Heart right ventricle (tissue), 16 donors: ENCODE measurements at regions not wholly inside any gene's neighbourhood (a gene's known extent, or its start where the extent isn't known, plus 50 kb on each side); places are given as distances from the start of the nearest gene placed in this dataset.

ENCODE experiments used
- ATAC-seq, 8 donors: fragments of 200-7000 bp; cut with Tn5 transposase; one replicate each; pipeline ENCODE4 v1.9.1; 2020; ENCODE audit warnings: mild to moderate bottlenecking in 8 of 8, moderate library complexity in 8 of 8, moderate number of reproducible peaks in 1 of 8
- DNase-seq, 2 donors: peaks; one replicate each; pipeline ENCODE4 v3.0.0-alpha.2; 2020
- H3K27ac ChIP-seq, 10 donors: fragments of 200-600 bp; sonication (generic) in 2 of 10; one replicate each; pipeline versions ENCODE4 v1.5.0 to v1.8.0; 2020 to 2022; ENCODE audit warnings: mild to moderate bottlenecking in 3 of 10
- H3K27me3 ChIP-seq, 7 donors: fragments of 200-600 bp; one replicate each; pipeline ENCODE4 v1.8.0; 2021 to 2022; ENCODE audit warnings: mild to moderate bottlenecking in 2 of 7
- H3K36me3 ChIP-seq, 9 donors: fragments of 200-600 bp; sonication (generic) in 1 of 9; one replicate each; pipeline versions ENCODE4 v1.5.0 to v1.8.0; 2020 to 2022; ENCODE audit warnings: mild to moderate bottlenecking in 2 of 9
- H3K4me1 ChIP-seq, 9 donors: fragments of 200-600 bp; sonication (generic) in 1 of 9; one replicate each; pipeline versions ENCODE4 v1.5.0 to v1.8.0; 2020 to 2022; ENCODE audit warnings: mild to moderate bottlenecking in 4 of 9
- H3K4me3 ChIP-seq, 10 donors: fragments of 200-600 bp; sonication (generic) in 2 of 10; one replicate each; pipeline versions ENCODE4 v1.5.0 to v1.8.0; 2020 to 2022; ENCODE audit warnings: mild to moderate bottlenecking in 7 of 10, moderate library complexity in 2 of 10
- H3K9me3 ChIP-seq, 11 donors: fragments of 200-600 bp in 10 of 11; sonication (generic) in 2 of 11; one replicate each; pipeline versions ENCODE4 v1.5.0 to v1.8.0; 2013 to 2022; ENCODE audit warnings: mild to moderate bottlenecking in 2 of 11, control low read depth in 1 of 11, moderate library complexity in 1 of 11
- WGBS, 2 donors: extraction: QIAGEN DNeasy Blood & Tissue Kit; methylation state at CpG; one replicate each; pipeline ENCODE4 v1.1.7; 2013; ENCODE audit warnings: inconsistent platforms in 1 of 2; 5-methylcytosine and 5-hydroxymethylcytosine counted together
- intact Hi-C, 10 donors: fragments of 100-400 bp; cut with DNase I; formaldehyde crosslinking; loops; one replicate each; pipeline versions ENCODE4 v1.11.1 to v1.14.2; 2022
- TF ChIP-seq, protein P1 (sequence below), 9 donors: fragments of 200-600 bp; sonication (generic) in 2 of 9; IDR thresholded peaks; one replicate each; pipeline versions ENCODE4 v1.5.0 to v1.8.0; 2021 to 2022; ENCODE audit warnings: antibody characterized with exemption in 9 of 9, mild to moderate bottlenecking in 5 of 9, moderate library complexity in 1 of 9
- donor health status: Arrhythmogenic right ventricular cardiomyopathy.
- donor health status: ischemic (EF 13 %, LVEDD 7.1; RV severe dilation, severe dysfunction).
- donor health status: healthy with polysubstance abuse.
- donor health status: DM: no; HTN: yes; CAD: no.
- donor health status: DM: no; HTN: no; CAD: no.
- donor health status: ischemic (EF 25% LVEDD 6.9; RV normal size, moderate dysfunction).
- donor health status: ischemic (EF 25% LVEDD 5.7; RV mildly dilated, moderate dysfunction).
- donor health status: healthy.
- donor health status: DM: yes; HTN: yes; CAD: no.
- donor health status: Ischemic cardiomyopathy.
- donor health status: ischemic (EF 35%, LVEDD 5.7; RV mildly dilated, moderate dysfunction).
- donor health status: nonischemic (EF 11% LVEDD 7.7; RV severe dilation, severe dysfunction).
- donor health status: DM: yes; HTN: yes; CAD: no.
- donor health status: PGD.
- donor health status: ischemic (EF 29% LVEDD 5.4; RV normal size, mild dysfunction).
- donor health status: nonischemic (EF 23%, LVEDD 6.1; RV moderate dilation, normal function).

DNA sequence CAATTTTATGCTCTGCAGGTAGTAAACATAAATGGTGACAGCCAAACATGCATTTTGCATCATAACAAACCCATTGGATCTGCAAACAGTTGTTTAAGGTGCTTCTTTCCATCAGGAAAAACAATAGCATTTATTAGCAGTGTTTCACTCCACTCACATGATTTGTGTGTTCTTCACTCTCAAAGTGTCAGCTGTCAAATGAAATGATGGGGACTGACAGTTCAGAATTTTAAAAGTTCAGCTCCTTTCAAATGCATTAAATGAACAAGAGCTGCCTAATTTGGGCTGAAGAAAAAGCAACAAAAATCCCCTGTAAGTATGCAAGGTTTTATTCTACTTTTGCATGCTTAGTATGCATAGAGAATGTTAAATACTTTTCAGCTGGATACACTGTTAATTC, 145.2 kb upstream of the CDIN1 start:
- TF ChIP-seq, protein P1, sequence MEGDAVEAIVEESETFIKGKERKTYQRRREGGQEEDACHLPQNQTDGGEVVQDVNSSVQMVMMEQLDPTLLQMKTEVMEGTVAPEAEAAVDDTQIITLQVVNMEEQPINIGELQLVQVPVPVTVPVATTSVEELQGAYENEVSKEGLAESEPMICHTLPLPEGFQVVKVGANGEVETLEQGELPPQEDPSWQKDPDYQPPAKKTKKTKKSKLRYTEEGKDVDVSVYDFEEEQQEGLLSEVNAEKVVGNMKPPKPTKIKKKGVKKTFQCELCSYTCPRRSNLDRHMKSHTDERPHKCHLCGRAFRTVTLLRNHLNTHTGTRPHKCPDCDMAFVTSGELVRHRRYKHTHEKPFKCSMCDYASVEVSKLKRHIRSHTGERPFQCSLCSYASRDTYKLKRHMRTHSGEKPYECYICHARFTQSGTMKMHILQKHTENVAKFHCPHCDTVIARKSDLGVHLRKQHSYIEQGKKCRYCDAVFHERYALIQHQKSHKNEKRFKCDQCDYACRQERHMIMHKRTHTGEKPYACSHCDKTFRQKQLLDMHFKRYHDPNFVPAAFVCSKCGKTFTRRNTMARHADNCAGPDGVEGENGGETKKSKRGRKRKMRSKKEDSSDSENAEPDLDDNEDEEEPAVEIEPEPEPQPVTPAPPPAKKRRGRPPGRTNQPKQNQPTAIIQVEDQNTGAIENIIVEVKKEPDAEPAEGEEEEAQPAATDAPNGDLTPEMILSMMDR (IDR thresholded peaks at IDR 0.05): no peak
- ATAC-seq: no peak
- no peak for DNase-seq
- intact Hi-C loops: no loop called here
- Histone ChIP-seq H3K27ac (no peak overlapping the region), H3K9me3 (no peaks in the 10 kb centered on the region), H3K4me1 (no peaks in the 10 kb centered on the region), H3K27me3 (no peaks in the 10 kb centered on the region), H3K4me3 (no peak overlapping the region), H3K36me3 (no peaks in the 10 kb centered on the region)

DNA sequence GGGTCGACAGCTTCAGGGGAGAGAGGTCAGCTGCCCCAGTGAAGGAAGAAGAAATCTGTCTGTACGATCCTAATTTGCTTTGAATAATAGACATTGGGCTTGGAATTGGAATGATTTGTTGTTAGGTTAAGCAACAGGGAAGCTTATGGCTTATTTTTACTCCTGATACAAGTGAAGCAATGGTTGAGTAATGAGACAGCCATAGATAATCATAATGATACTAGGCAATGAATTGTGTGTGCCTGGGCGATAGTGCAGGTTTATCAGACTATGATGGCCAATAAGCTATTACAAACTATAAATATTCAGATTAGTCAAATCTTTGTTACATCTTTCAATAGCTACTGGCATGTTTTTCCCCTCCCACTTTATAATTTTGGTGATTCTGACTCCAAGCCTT, 140.9 kb upstream of the CDIN1 start:
- TF ChIP-seq, protein P1 (IDR thresholded peaks at IDR 0.05): no peak
- no peaks in the 10 kb centered on the region for H3K4me1 ChIP-seq
- no peak overlapping the region for H3K4me3 ChIP-seq
- intact Hi-C loops: no loop called here
- no peak for DNase-seq
- H3K9me3 ChIP-seq: no peaks in the 10 kb centered on the region
- no peaks in the 10 kb centered on the region for H3K27me3 ChIP-seq
- H3K36me3 ChIP-seq: no peaks in the 10 kb centered on the region
- WGBS, 2 donors: 77 to 81% methylated on average over 3 of the region's 3 CpGs
- no peak overlapping the region for H3K27ac ChIP-seq
- ATAC-seq: no peak

DNA sequence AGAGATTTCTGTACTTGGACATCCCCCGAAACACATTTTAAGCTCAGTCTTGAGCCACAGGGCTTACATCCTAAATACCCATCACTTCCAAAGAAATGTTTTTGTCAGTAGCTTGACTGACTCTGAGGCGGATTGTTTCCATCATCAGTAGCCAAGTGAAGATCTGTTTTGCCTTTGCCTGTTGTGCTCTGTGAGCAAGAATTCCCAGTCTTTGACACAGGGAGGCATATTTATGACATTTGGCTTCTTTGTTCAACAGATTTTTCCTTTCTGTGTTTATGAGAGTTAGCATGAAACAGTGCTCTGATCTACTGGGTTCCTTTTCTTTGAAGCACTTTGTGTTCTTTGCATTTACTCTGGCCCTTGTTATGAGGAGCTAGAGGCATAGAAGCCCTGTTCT, 132.1 kb upstream of the CDIN1 start:
- ATAC-seq: no peak
- H3K4me1 ChIP-seq: no peaks in the 10 kb centered on the region
- no peaks in the 10 kb centered on the region for H3K27me3 ChIP-seq
- no peak for DNase-seq
- 96 to 100% methylated on average over 2 of the region's 2 CpGs for WGBS, 2 donors
- no peaks in the 10 kb centered on the region for H3K36me3 ChIP-seq
- no peaks in the 10 kb centered on the region for H3K9me3 ChIP-seq
- no peak overlapping the region for H3K27ac ChIP-seq
- intact Hi-C loops: no loop called here
- H3K4me3 ChIP-seq: no peak overlapping the region
- TF ChIP-seq, protein P1 (IDR thresholded peaks at IDR 0.05): no peak

DNA sequence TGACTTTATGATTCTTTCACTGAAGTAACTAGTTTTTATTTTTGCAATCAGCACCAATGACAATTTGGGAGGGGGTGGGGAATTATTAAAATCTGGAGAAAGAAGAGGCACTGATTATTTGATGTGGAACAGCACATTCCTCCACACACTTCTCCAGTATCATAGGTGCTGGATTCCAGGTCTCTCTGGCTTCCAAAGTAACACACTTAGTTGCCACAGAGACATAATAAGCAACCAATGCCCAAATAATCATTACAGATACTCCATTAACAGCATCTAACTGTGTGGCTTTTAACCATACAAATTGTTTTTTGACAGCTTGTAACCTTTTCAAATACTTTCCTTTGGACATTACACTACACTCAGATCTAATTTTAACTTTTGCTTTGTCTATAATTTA, 131.0 kb upstream of the CDIN1 start:
- no peaks in the 10 kb centered on the region for H3K9me3 ChIP-seq
- ATAC-seq (no peak), DNase-seq (no peak)
- TF ChIP-seq, protein P1 (IDR thresholded peaks at IDR 0.05): no peak
- intact Hi-C loops: no loop called here
- no peaks in the 10 kb centered on the region for H3K4me1 ChIP-seq
- no peak overlapping the region for H3K4me3 ChIP-seq
- H3K27me3 ChIP-seq: no peaks in the 10 kb centered on the region
- no peak overlapping the region for H3K27ac ChIP-seq
- no peaks in the 10 kb centered on the region for H3K36me3 ChIP-seq
